ENCODE measurements at regions not wholly inside any gene's neighbourhood (a gene's known extent, or its start where the extent isn't known, plus 50 kb on each side); places are given as distances from the start of the nearest gene placed in this dataset.

- DNase-seq, result no peak
Measured at GRCh38 chr6:170135821-170136471, 154.9 kb downstream of the DLL1 start.

- no peak for DNase-seq
Measured at GRCh38 chr6:170135461-170135820, 155.4 kb downstream of the DLL1 start.

- DNase-seq, result no peak
Measured at GRCh38 chr6:170134471-170135440, 156.1 kb downstream of the DLL1 start.

GRCh38 chr6:170134031-170134470 is 156.8 kb downstream of the DLL1 start:
- DNase-seq, result no peak

GRCh38 chr6:170132561-170132991 is 158.3 kb downstream of the DLL1 start:
- DNase-seq, result no peak

GRCh38 chr6:170132011-170132521 is 158.8 kb downstream of the DLL1 start:
- DNase-seq, result no peak

GRCh38 chr6:170131351-170131750 is 159.5 kb downstream of the DLL1 start:
- DNase-seq, result no peak

GRCh38 chr6:170130771-170131241 is 160.1 kb downstream of the DLL1 start:
- DNase-seq, result no peak

GRCh38 chr6:170130201-170130621 is 160.7 kb downstream of the DLL1 start:
- no peak for DNase-seq

- DNase-seq, result no peak
Measured at GRCh38 chr6:170129691-170130171, 161.1 kb downstream of the DLL1 start.

GRCh38 chr6:170128811-170129681 is 161.8 kb downstream of the DLL1 start:
- DNase-seq, result no peak

- DNase-seq, result no peak
Measured at GRCh38 chr6:170128346-170128745, 162.5 kb downstream of the DLL1 start.

GRCh38 chr6:170127151-170127550 is 163.7 kb downstream of the DLL1 start:
- no peak for DNase-seq

GRCh38 chr6:170125456-170126300 is 165.2 kb downstream of the DLL1 start:
- DNase-seq, result no peak

GRCh38 chr6:170124836-170125235 is 166.0 kb downstream of the DLL1 start:
- DNase-seq, result no peak

- DNase-seq, result no peak
Measured at GRCh38 chr6:170124150-170124549, 166.7 kb downstream of the DLL1 start.

GRCh38 chr6:170122651-170123050 is 168.2 kb downstream of the DLL1 start:
- no peak for DNase-seq

GRCh38 chr6:170117111-170117972 is 173.5 kb downstream of the DLL1 start:
- no peak for DNase-seq

GRCh38 chr6:170116636-170117035 is 174.2 kb downstream of the DLL1 start:
- no peak for DNase-seq

All from renal pelvis (tissue), 1 donor.